HG02938 (cell line): ENCODE measurements at regions not wholly inside any gene's neighbourhood (a gene's known extent, or its start where the extent isn't known, plus 50 kb on each side); places are given as distances from the start of the nearest gene placed in this dataset.
A peak's percentile ranks its signal among the peaks of the same experiment; 100 is the strongest.
"Not testable (repeated sequence)": the region's sequence is repeated elsewhere in the genome, so short reads cannot be mapped to it uniquely, and the experiment has no call there.

ENCODE experiments used
- ATAC-seq: cut with Tn5 transposase; IDR thresholded peaks from one replicate; pipeline ENCODE4 v1.9.1; 2021; ENCODE audit warnings: mild to moderate bottlenecking, moderate library complexity; ENCODE audit not compliant: unreplicated experiment

DNA sequence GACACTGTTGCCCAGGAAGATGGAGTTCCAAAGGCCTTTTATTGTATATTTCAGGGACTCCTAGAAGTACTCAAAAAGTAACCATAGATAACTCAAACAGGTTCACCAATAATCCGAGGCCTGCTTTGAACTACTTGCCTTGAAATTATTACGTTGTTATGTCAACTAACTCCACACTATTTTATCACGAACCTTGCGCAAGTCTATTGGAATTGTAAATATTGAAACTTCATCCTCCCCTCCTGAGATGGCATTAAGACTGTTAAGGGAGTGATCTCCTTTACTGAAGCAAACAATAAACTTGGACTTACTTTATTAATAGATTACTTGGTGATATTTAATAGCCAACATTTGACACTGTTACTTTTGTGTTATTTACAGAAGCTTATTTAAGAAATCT, 199.6 kb upstream of the GADL1 start:
- ATAC-seq, result no peak

DNA sequence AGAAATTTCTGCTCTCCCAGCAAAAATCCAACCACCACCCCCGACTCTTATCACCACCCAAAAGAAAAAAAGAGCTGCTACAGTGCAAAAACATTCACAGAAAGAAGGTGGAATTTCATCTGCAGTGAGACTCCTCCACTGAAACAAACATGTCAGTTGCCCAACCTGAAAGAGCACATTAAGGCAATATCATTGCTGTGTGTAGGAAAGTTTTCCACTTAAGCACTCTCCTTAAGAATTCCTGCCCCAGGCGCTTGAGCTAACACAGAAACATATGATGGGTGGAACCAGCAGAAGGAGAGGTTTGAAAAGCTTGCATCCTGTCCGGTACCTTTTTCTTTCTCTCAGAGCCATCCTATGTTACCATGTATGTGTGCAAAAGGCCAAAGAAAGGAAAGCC, 200.8 kb upstream of the GADL1 start:
- ATAC-seq, result no peak

DNA sequence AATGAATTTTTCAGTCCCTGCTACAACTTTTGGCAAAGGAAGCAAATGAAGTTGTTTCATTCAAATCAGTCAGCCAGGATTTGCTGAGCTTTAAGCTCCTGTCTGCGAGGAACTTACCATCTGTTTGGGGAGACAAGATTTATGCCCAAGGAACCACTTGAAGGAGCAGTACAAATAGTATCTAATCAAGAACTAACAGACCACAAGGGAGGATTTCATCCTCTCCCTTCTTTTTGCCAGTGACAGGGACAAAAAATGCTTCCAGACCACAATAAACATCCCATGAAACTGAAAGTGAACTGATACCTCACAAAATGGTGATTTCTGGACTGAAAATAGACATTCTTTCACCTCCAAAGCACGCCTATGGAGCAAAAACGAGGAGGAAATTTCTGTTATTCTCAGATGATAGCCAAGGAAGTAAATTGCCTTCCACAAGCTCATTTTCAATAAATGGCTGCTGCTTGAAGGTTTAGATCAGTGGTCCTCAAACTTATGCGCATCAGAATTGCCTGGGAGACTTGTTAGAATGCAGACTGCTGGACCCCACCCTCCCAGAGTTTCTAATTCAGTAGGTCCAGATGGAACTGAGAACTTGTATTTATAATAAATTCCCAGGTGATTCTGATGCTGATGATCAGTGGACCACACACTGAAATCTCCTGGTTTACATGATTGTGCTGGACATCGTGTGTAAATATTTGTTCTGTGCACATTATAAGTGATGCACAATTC, 202.4 kb upstream of the GADL1 start:
- ATAC-seq, result no peak

DNA sequence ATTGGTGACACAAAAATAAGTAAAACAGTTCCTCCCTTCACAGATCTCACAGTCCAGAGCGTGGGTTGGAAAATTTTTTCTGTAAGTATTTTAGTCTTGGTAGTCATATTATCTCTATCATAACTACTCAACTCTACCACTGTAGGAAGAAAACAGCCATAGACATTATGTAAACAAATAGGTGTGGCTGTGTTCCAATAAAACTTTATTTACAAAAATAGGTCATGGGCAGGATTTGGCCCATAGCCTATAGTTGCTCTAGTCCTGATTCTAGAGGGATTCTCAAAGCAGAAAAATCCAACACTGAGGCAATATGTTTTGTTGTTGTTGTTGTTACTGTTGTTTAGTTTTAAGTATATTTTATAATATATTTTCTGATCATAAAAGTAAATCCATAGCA, 206.1 kb upstream of the GADL1 start:
- ATAC-seq, result no peak

DNA sequence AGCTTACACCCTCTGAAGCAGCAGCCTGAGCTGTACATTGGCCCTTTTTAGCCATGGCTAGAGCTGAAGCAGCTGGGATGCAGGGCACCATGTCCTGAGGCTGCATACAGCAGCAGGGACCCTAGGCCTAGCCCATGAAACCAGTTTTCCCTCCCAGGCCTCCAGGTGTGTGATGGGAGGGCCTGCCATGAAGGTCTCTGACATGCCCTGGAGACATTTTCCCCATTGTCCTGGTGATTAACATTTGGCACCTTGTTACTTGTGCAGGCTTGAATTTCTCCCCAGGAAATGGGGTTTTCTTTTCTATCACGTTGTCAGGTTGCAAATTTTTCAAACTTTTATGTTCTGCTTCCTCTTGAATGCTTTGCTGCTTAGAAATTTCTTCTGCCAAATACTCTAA, 206.8 kb upstream of the GADL1 start:
- ATAC-seq, result not testable (repeated sequence)

DNA sequence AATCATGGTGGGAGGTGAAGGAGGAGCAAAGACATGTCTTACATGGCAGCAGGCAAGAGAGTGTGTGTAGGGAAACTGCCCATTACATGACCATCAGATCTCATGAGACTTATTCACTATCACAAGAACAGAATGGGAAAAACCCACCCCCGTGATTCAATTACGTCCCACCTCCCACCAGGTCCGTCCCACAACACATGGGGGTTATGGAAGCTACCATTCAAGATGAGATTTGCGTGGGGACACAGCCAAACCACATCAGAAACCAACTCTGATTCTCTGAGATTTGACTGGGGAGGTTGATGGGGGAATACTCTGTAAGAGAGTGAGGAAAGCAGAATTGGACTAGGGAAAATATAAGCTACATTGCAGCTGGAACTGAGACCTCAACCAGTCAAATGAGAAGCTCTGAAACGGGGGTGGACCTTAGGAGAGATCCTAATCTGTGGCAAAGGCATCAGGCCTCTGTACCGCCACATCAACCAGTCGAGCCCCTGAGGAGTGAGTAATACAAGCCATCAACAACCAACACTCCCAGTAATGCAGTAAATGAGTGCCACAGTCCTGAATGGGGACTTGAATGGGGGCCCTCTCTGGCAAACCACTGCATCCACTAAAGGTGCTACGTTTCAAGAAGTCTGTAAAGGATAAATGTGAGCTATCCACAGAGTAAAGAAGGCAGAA, 207.9 kb upstream of the GADL1 start:
- no peak for ATAC-seq

DNA sequence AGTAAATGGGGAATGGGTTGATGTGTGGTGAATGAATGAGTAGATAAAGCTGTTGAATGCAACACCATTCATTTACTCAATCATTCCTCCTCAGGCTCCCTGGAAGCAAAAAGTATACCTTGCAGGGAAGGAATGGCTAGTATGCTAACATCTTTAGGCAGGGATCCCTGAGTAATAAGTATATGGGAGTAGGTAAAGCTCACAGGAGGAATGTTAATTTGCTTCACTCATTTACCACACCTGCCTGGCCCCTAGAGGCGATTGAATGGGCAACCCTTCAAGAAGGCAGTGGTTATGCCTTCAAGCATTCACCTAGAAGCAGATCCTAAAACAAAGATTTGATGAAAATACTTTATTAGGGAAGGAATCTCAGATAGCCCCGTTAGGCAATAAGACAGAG, 208.7 kb upstream of the GADL1 start:
- ATAC-seq, result no peak

DNA sequence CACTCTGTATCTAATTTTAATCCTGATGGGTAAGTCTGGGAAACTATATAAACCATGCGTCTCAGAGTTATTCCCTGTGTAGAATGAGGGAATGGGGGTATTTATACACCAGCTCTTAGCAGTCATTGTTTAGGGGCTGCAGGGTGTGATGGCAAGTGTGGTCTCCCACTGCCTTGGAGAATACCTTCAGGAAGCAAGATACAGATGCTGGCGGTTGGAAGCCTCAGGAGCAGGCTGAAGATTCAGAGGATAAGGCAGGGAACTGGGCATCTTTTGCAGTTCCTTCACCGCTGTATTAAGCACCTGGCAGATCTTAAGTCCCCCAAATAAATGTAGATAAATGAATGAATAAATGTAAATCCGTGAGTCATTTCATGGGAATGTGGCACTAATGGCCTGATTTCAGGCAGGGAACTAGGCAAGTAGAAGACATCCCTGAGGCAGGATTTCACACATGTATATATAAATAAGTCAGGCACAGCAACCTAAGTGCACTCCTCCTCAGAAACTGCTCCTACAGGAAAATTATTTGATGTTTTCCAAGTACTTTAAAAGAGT, 209.2 kb upstream of the GADL1 start:
- no peak for ATAC-seq

DNA sequence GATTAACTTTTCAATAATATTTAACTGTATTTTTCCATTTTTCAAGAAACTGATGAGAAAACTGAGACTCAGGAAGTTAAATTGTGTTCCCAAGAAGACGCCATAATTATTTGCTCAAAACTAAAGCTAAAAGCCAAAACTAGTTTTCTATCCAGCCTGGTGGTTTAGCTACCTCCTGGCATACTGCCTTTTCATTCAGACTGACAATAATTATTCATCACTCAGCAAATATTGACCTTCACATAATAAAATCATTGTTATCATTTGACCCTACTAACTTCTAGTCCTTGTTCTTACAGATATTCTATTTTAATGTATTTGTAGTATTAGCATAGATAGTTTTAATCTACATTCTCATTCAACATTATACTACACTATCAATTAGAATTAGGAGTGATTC, 210.6 kb upstream of the GADL1 start:
- no peak for ATAC-seq

DNA sequence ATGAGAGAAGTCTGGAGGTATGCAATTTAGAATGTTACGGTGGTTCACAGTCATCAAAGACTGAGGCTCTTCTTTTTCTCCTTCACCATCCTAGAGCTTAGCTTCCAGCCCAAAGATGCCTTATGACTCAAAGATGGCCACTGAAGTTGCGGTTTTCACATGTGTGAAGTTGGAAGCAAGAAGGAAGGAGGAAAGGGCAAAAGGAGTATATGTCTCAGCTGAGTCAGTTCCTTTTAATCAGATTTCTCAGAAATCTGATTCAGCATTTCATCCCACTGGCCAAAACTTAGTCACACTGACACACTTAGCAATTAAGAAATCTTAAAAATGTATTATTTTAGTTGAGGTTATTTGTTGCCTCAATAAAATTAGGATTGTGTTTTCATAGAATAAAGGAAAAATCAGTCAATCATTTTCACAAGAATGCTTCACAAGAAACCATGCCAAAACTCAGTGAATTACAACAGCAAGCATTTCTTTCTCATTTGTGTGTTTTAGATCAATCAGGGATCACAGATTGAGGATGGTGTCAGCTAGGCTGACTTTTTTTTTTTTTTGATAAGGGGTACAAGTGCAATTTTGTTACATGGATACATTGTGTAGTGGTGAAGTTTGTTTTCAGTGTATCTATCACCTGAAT, 211.1 kb upstream of the GADL1 start:
- ATAC-seq, result no peak

DNA sequence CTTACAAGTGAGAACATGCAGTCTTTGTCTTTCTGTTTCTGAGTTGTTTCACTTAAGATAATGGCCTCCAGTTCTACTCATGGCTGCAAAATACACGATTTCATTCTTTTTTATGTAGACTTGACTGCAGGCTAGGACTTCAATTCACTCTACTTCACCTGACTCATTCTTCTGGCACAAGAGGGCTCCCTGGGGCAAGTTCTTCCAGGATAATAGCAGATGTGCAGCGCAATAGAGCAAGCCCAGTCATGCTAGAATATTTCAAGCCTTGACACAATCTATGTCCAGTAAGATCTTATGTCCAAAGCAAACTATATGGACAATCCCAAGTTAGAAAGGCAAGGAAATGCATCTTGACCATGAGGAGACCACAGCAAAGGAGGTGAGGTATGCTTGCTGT, 211.7 kb upstream of the GADL1 start:
- ATAC-seq, result no peak

DNA sequence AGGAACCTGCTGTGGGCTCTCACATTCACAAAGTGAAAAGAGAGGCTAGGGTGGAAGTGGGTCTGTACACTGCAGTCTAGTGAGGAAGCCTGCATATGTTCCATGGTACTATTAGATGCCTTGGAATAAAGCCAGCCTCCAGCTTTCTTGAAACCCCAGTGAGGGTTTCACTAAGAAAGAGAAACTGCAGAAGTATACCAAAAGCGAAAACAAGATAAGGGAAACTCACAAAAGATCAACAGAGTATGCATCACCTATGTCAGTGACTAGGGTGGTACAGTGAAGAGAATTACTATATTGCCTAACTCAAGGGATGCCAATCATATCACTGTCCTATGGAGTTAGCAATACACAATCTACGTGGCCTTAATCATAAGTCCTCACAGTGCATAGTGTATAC, 212.5 kb upstream of the GADL1 start:
- peak; percentile 91 for ATAC-seq

DNA sequence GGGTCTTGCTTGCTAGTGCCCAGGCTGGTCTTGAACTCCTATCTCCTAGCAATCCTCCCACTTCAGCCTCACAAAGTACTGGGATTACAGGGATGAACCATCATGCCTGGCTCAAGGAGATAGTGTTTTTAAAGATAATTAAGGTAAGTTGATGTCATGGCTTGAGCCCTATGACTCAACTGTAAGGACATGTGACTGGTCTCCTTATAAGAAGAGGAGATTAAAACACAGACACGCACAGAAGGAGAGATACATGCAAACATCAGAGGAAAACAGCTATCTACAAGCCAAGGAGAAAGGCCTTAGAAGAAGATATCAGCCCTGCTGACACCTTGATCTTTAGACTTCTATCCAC, 220.4 kb upstream of the GADL1 start:
- no peak for ATAC-seq

DNA sequence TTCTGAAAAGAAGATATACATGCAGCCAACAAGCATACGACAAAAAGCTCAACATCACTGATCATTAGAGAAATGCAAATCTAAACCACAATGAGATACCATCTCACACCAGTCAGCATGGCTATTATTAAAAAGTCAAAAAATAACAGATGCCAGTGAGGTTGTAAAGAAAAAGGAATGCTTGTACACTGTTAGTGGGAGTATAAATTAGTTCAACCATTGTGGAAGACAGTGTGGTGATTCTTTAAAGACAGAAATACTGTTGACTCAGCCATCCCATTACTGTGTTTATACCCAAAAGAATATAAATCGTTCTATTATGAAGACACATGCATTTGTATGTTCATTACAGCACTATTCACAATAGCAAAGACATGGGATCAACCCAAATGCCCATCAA, 221.1 kb upstream of the GADL1 start:
- not testable (repeated sequence) for ATAC-seq

DNA sequence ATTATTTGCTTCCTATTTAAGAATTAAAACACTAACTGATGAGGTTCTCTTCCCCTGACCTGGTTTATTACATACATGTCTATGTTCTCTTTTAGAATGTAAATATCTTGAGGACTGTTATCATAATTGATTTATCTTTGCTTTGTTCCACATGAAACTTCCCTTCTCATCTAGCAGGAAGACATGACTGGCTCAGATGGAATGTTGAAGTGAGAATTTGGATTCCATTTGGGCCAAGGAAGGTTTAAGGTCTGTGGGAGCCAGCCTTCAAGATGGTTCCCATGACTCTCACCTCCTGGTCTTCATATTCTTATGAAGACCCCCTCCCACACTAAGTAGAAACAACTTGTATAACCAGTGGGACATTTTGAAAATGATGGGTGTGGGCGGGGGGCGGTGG, 222.2 kb upstream of the GADL1 start:
- no peak for ATAC-seq

DNA sequence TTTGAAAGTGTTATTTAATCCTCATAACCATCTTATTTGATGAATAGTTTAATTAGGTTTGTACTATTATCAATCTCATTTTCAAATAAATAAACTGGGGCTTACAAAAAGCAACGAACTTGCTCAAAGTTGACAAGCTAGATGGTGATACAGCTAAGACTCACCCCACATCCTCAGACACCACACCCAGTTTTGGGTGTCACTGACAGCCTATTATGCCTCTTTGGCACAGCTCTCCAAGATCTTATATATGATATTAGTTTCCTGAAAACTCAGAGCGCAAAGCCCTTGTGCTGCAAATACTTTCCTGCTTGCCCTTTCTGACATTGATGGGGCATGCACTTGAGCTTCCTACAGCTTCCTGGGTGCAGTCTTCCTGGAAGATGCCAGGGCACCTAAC, 223.4 kb upstream of the GADL1 start:
- ATAC-seq, result no peak

DNA sequence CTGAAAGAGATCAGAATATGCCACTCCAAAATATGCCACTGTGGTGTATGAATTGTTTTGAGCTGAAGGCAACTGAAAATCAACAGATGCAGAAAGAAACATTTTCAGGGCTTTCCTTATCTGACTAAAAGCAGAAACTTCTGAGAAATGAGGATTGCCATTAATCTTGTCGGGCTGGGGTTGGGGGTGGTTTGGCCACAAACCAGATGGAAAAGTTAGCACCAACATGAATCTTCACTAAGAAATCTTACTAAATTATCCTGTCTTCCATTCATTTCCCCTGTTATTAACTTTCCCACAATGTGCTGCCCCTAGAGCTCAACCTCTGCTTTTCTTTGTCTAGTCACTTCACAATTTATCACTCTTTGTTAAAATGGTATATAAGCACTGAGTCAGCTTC, 229.9 kb upstream of the GADL1 start:
- no peak for ATAC-seq

DNA sequence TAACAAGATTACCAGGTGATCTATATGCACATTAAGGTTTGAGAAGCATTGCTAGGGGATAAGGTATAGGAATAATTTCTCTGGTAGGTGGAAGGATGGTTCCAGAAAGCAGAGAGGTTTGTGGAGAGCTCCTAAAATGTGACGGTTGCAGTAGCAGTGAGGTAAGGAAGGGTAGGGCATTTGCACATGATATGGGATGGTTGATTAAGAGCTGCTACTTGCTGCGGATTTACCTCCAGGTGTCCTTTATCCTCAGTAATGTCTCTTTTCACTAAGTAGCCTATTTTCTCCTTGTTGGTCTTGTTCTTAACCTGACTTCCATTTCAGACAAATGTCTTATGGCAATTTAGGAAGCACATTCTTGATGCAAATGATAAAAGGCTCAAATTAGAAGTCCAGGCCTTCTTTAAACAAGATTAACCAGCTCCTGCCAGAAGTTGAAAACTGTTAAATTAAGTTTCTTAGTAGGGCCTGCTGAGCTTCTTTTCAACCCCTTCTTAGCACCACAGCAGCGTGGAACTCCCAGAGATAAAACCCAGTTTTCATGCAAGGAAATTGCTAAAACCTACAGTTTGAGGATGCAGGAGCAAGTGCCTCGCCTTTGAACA, 231.1 kb upstream of the GADL1 start:
- no peak for ATAC-seq

DNA sequence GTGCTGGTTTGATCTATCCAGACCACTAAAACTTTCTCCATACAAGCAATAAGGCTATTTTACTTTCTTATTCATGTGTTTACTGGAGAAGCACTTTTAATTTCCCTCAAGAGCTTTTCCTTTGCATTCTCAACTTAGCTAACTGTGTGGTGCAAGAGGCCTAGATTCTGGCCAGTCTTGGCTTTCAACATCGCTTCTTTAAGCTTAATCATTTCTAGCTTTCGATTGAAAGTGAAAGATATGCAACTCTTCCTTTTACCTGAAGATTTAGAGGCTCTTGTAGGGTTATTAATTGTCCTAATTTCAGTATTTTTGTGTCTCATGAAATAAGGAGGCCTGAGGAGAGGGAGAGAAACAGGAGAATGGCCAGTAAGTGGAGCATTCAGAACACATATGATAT, 234.8 kb upstream of the GADL1 start:
- ATAC-seq, result peak; percentile 49

DNA sequence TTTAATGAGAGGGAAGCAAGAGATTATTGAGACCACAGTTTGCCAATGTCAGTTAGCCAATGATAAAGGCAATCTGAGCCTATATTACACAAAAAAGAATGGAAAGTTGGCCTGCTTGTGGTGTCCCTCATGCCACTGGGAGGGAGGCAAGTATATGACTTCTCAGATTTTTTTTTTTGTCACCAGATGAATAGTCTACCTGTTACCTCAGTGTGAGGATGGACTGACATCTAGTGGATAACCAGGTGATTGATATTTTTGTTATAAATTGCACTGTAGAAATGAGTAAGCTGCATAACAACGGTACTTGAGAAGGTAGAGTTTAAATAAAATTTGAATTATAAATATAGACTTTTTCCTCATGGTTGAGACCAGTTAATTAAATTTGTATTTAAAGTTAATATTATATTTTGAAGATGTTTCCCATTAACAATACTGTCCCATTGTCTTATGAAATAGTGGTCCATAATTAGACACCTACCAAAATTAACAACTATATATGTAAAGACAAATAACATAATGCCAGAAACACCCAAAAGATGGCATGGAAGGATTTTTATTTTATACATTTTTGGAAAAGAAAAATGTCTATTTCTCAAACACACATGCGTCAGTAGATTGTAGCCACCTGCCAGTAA, 237.8 kb upstream of the GADL1 start:
- peak; percentile 59 for ATAC-seq

DNA sequence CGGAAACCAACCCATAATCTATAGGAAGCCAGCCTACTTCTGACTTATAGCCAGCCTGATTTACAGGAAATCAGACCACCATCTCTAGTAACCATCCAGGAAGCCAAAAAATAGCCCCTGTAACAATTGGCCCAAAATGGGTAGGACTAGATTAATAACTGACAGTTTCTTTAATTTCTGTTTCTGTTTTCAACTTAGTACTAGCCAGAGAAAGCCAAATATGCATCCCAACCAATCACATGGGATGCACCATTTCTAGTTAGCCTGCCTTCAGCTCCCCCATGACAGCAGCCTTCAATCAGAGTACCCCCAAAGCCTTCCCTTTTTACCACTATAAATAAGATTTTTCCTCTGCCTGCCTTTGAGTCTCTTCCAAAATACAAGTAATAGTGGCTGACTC, 239.1 kb upstream of the GADL1 start:
- peak; percentile 36 for ATAC-seq
